ENCODE measurements at regions not wholly inside any gene's neighbourhood (a gene's known extent, or its start where the extent isn't known, plus 50 kb on each side); places are given as distances from the start of the nearest gene placed in this dataset.

GRCh38 chr7:31258391-31258790, 82.1 kb downstream of the NEUROD6 start:
- H3K27ac Mint-ChIP-seq, result no peak overlapping the region
- H3K4me3 Mint-ChIP-seq, result no peak overlapping the region
- no peak overlapping the region for H3K27ac ChIP-seq (ENCODE audit: low read depth, low read length)
- WGBS, 2 experiments (ENCODE audit: insufficient coverage in 1 of 2, insufficient read length in 1 of 2), result 49 to 50% methylated on average over 2 of the region's 2 CpGs
- no peak overlapping the region for H3K4me3 ChIP-seq (ENCODE audit: low read length)
- H3K36me3 Mint-ChIP-seq (ENCODE audit: low read depth), result no peaks in the 10 kb centered on the region
- no peaks in the 10 kb centered on the region for H3K9me3 ChIP-seq (ENCODE audit: control insufficient read depth, low read length)
- no peaks in the 10 kb centered on the region for H3K27me3 Mint-ChIP-seq (ENCODE audit: insufficient read depth)
- H3K27me3 ChIP-seq (ENCODE audit: control insufficient read depth, insufficient read depth, low read length, poor library complexity, severe bottlenecking), result no peaks in the 10 kb centered on the region
- no peak for DNase-seq
- no peaks in the 10 kb centered on the region for H3K4me1 ChIP-seq (ENCODE audit: control insufficient read depth, insufficient read depth, low read length)
- no peak for TF ChIP-seq CTCF (conservative IDR thresholded peaks at IDR 0.05)
- H3K4me1 Mint-ChIP-seq, result peaks cover 7% of the 10 kb centered on the region
- no peaks in the 10 kb centered on the region for H3K36me3 ChIP-seq (ENCODE audit: control insufficient read depth, insufficient read depth, low read length)
- H3K9ac ChIP-seq (ENCODE audit: extremely low read depth, low read length, poor library complexity, severe bottlenecking), result no peak overlapping the region
- H3K9me3 Mint-ChIP-seq, result no peaks in the 10 kb centered on the region

GRCh38 chr7:31256506-31256905, 84.0 kb downstream of the NEUROD6 start:
- no peak for TF ChIP-seq CTCF (conservative IDR thresholded peaks at IDR 0.05)
- Mint-ChIP-seq H3K4me3 (no peak overlapping the region), H3K27ac (no peak overlapping the region), H3K9me3 (no peaks in the 10 kb centered on the region), H3K4me1 (peaks cover 7% of the 10 kb centered on the region), H3K27me3 (ENCODE audit: insufficient read depth) (peaks cover 3% of the 10 kb centered on the region), H3K36me3 (ENCODE audit: low read depth) (no peaks in the 10 kb centered on the region)
- no peak overlapping the region for H3K4me3 ChIP-seq (ENCODE audit: low read length)
- WGBS, 2 experiments (ENCODE audit: insufficient coverage in 1 of 2, insufficient read length in 1 of 2), result 37 to 39% methylated on average over 3 to 4 of the region's 4 CpGs
- H3K4me1 ChIP-seq (ENCODE audit: control insufficient read depth, insufficient read depth, low read length), result no peaks in the 10 kb centered on the region
- no peaks in the 10 kb centered on the region for H3K27me3 ChIP-seq (ENCODE audit: control insufficient read depth, insufficient read depth, low read length, poor library complexity, severe bottlenecking)
- no peak for DNase-seq
- H3K9ac ChIP-seq (ENCODE audit: extremely low read depth, low read length, poor library complexity, severe bottlenecking), result no peak overlapping the region
- H3K9me3 ChIP-seq (ENCODE audit: control insufficient read depth, low read length), result no peaks in the 10 kb centered on the region
- H3K27ac ChIP-seq (ENCODE audit: low read depth, low read length), result no peak overlapping the region
- no peaks in the 10 kb centered on the region for H3K36me3 ChIP-seq (ENCODE audit: control insufficient read depth, insufficient read depth, low read length)

- H3K9me3 ChIP-seq (ENCODE audit: control insufficient read depth, low read length), result no peaks in the 10 kb centered on the region
- H3K27ac ChIP-seq (ENCODE audit: low read depth, low read length), result no peak overlapping the region
- DNase-seq, result no peak
- no peaks in the 10 kb centered on the region for H3K27me3 ChIP-seq (ENCODE audit: control insufficient read depth, insufficient read depth, low read length, poor library complexity, severe bottlenecking)
- Mint-ChIP-seq H3K27ac (no peak overlapping the region), H3K4me1 (peaks cover 3% of the 10 kb centered on the region), H3K4me3 (no peak overlapping the region), H3K27me3 (ENCODE audit: insufficient read depth) (peaks cover 9% of the 10 kb centered on the region), H3K36me3 (ENCODE audit: low read depth) (no peaks in the 10 kb centered on the region), H3K9me3 (no peaks in the 10 kb centered on the region)
- no peak for TF ChIP-seq CTCF (conservative IDR thresholded peaks at IDR 0.05)
- no peak overlapping the region for H3K4me3 ChIP-seq (ENCODE audit: low read length)
- no peaks in the 10 kb centered on the region for H3K4me1 ChIP-seq (ENCODE audit: control insufficient read depth, insufficient read depth, low read length)
- no peak overlapping the region for H3K9ac ChIP-seq (ENCODE audit: extremely low read depth, low read length, poor library complexity, severe bottlenecking)
- no peaks in the 10 kb centered on the region for H3K36me3 ChIP-seq (ENCODE audit: control insufficient read depth, insufficient read depth, low read length)
- 100% methylated on average over 1 of the region's 1 CpG for WGBS, 2 experiments (ENCODE audit: insufficient coverage in 1 of 2, insufficient read length in 1 of 2)
Measured at GRCh38 chr7:31254926-31255325, 85.6 kb downstream of the NEUROD6 start.

Measured in endodermal cell (in vitro differentiated cells).